RCC 7860 (cell line): ENCODE measurements at regions not wholly inside any gene's neighbourhood (a gene's known extent, or its start where the extent isn't known, plus 50 kb on each side); places are given as distances from the start of the nearest gene placed in this dataset.

ENCODE experiments used
- DNase-seq: peaks from one replicate; pipeline ENCODE4 v3.0.0-alpha.2; 2015; ENCODE audit warnings: low spot score
- FAIRE-seq: peaks from 2 replicates; lab custom pipeline; 2012; peaks lifted over from hg19 to GRCh38; lab: Jason Lieb, UNC

DNA sequence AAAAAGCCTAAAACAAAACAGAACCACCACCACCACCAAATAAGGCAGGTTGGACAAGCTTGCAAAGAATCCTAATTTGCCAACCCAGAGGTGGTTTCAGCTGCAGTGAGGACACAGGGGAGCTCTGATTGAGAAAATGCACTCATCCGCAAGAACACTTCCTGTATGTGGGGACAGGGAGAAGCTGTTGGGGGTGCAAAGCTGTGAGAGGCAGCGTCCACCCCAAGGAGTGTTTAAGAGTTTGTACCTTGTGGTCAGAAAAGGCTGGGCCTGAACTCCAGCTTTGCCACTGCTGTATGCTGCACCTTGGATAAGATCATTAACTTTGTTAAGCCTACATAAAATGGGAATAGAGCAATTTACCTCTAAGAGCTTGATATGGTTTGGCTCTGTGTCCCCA is 511.7 kb downstream of the BNC2 start:
- no peak for DNase-seq
- FAIRE-seq = no peak
